Head of caudate nucleus (tissue), 42 donors: ENCODE measurements at regions not wholly inside any gene's neighbourhood (a gene's known extent, or its start where the extent isn't known, plus 50 kb on each side); places are given as distances from the start of the nearest gene placed in this dataset.

Source experiments
- DNase-seq, 42 donors: peaks; one replicate each; pipeline versions ENCODE4 v3.0.0 to v3.0.0-alpha.2; 2020 to 2021; ENCODE audit warnings: mixed read lengths in 7 of 42
- intact Hi-C: fragments of 100-400 bp; cut with DNase I; formaldehyde crosslinking; loops from one replicate; pipeline ENCODE4 v1.15.0; 2022

DNA sequence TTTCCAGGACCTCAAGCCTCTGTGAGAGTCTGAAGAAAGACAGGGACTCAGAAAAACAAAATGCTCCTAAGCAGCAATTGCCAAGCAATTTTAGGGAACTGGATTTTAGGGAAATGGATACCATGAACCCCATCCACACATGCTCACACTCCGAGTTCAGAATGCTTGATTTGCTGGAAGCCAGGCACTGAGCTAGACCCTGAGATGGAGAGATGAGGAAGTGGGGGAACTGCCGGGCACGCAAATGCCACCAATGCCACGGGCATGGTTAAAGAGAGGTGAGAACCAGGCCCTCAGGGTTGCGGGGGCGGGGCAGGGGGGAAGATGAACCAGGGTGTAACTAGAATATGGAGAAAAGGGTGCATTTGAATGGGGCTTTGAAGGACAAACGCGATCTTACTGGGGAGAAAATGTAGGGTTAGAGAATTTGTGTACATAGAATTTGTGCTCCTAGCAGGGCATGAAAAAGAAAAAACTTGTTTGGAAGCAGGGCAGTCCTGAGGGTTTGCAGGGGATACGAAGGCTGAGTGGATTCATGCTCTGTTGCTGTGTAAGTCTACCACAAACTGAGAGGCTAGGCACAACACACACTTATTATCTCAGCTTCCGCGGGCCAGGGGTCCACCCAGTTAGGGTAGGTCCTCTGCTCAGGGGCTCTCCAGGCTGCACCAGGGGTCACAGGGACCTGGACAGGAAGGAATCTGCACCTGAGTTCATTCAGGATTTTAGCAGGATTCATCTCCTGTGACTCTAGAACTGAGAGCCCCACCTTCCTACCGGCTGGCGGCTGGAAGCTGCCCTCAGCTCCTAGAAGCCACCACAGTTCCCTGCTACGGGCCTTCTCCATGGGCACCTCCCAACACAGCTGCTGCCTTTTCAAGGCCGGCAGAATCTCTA lies 108.0 kb downstream of the SNX5 start:
- intact Hi-C loops = no loop called here

DNA sequence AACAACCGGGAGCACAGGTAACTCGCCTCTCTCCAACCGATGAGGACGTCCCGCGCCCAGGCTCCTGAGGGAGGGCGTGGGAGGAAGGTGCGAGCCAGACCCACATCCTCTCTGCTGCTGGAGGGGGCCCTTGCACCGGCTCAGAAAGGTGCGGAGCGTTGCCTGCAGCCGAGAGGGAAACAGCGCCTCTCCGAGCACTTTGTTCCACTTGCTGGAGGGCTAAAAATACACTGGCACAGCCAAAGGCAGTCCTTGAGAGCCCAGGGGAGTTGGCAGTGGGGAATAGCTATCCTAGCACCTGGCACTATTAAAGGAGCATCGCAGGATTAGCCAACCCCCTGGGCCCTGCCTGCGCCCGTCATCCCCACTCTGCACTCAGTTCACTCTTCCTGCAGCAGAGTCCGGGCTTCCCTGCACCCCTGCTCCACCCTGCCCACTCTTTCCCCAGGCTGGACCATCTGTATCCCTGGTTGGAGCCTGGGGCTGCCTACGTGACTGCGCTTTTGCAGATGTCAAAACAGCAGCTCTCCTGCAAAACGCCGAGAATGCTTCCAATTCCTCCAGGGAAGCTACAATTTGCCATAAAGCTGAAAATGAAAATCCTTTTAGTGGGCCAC lies 108.9 kb downstream of the SNX5 start:
- peak in 12 of 42 donors; percentile 17 to 62 (median 28) for DNase-seq
- intact Hi-C loops = no loop called here

More for the DNA sequence above, 108.0 kb downstream of the SNX5 start:
- no peak for DNase-seq

DNA sequence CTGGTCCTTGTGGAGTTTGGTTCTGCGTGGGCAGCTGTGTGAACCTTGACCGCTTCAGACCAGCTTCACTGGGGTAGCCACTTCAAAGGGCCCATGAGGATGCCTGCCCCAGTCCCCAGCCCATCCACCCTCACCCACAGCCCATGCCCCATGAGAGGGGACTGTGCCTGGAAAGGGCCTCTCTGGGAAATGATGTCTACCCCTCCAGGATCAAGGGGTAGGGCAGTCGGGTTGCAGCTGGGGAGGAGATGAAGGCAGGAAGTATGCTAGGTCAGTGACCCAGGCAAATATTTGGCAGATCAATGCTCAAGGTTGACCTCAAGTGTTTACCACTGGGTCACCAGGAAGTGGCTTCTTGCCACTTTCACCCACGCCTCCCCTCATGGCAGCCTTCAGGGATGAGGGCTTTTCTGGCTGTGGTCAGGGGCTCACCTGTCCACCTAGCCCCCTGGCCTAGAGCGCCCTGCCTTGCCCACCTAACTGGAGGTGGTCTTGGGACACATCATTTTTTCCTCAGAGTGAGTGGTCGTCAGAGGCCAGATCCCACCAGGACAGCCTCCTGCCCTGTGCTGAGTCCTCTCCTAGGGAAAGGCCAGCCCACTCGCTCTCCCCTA lies 109.5 kb downstream of the SNX5 start:
- intact Hi-C loops = no loop called here
- no peak for DNase-seq

DNA sequence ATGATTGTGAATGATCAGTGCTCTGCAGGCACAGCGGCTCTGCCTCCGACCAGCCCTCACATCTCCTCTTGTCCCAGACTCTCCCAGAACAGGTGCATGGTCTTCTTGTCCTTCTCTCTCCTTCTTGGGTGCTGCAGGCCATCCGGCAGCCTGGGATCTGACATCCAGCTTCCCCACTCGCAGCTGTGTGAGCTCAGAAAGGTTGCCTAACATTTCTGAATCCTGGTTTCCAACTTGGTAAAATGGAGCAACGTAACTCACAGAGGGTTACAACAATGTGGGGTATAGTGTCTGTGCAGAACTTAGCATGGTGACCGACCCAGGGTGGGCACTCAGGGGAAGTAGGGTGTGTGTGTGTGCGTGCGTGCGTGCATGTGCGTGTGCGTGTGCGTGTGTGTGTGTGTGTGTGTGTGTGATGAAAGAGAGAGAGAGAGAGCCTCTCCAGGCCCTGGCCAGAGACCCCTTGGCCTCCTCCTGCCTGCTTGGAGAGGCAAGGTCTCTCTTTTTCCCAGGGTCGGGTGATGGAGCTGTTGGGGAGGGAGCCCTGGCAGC lies 110.1 kb downstream of the SNX5 start:
- intact Hi-C loops = no loop called here
- no peak for DNase-seq

DNA sequence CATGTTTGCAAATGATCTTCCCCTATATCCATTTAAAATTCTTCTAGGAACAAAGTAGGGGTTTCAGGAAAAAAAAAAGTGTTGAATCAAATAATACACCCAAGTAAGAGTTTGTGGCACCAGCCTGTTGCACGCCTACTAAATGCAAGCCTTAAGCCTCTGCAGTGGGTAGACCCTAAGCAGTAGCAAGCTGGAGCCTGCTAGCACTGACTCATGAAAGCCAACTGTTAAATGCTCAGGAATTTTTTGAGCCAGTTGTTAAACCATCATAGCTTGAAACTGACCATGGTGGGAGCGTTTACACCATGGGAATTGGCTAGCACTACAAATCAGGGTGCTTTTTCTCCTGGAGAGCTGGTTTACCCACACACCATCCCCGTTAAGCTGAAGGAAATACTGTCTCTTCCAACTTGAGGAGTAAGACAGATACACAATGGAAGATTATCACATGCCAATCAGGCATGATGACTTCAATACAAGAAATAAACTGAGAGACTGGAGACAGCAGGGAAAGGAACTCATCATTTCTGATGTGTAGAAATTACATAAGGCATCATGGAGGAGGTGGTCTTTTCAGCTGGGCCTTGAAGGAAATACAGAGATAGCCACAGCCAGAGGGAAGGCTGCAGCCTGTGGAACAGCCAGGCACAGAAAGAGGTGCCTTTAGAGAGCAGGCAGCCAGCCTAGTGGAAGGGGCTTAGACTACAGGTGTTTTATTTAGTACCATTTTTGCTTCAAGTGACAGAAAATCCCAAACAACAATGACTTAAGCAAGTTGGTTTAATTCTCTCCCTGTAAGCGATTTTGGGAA lies 110.8 kb downstream of the SNX5 start:
- intact Hi-C loops = no loop called here
- no peak for DNase-seq

DNA sequence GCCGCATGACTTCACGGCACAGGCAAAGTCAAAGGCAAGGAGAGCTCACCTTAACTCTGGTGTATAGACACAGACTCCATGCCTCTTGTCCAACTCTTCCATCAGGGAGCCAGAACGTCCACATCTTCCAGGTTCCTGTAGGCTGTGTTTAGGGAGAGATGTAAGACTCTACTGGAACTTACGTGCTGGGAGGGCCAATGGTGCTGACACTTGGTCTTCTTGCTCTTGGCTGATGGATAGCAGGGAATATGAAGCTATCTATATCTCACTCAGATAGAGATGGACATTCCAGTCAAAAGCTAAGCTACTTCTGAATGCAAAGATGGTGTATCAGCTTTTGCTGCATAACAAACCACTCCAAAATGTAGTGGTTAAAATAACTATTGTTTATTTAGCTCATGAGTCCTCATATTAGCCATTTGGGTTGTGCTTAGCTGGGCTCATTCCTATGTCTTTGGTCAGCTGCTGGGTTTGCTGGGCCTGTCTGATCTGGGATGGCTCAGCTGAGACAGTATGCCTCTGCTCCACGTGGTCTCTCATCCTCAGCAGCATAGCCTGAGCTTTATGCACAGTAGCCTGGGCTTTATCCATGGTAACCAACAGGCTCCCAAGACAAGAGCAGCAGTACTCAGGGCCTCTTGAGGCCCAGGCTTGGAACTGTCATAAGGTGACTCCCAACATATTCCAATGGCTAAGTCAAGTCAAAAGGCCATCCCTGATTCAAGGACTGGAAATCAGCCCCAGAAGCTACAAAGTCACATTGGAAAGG lies 111.6 kb downstream of the SNX5 start:
- intact Hi-C loops = no loop called here
- no peak for DNase-seq

DNA sequence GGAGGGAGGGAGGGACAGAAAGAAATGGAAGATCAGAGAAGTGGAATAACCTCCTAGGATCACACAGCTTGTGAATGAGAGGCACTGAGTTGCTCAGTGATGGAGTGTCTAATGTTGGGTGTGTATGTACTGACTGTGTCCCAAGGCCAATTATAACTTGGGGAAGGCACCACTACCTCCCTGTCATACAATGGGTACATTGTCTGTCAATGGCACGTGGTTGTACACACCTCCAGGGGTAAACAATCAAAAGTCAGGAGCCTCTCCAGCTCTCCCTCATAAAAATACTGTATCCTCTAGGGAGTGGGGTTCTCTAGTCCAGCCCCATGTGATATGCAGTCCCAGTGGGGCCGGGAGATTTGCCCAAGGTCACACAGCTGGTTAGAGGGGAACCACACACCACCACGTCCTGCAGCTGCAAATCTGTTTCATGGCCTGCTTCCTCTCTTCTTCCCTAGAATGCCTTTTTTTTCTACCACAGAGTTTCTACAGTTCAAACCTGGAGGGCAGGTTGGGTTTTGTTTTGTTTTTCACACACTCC lies 112.5 kb downstream of the SNX5 start:
- intact Hi-C loops = no loop called here
- no peak for DNase-seq

DNA sequence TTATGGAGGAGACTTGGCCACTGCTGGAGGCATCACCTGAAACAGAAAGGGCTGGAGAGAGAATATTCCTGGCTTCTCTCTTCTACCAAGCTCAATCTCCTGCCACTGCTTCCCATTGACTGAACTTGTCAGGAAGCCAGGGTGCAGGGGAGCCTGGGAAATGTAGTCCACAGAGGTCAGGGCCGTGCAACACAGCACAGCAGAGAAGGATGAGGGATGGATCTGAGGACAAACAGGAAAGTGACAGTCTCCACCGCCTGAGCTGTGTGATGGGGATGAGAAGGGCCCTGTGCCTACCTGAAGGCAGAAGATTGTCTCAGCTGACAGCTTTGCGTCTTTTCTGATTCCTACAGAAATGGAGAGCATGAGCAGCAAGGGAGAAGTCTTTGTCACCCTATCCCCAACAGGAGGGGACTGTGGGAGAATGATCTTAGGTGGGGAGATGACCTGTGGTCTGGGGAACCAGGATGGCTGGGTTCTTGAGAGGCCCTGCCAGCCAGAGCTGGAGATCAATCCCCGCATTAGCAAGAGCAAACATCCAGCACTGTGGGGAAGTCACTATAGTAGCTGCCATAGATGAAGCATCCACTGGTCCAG lies 114.2 kb downstream of the SNX5 start:
- intact Hi-C loops = no loop called here
- peak in 41 of 42 donors; percentile 41 to 83 (median 62) for DNase-seq

DNA sequence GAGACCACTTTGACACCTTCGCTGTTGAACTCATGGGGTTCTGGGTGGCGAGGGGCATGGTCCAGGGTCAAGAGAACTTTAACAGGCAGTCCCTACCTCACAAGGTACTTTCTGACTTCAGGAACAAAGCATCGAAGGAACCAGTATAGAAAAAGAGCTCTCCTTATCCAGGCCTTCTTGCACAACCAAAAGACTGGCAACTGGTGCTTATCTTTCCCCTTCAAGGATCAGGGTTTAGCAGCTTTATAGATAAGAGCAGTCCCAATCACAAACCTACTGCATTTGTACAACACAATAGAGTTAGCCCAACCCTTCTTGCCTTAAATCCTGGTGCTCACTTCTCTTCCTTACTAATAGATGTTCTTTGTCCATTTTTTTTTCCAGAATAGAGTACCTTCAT lies 116.3 kb downstream of the SNX5 start:
- intact Hi-C loops = no loop called here
- no peak for DNase-seq

DNA sequence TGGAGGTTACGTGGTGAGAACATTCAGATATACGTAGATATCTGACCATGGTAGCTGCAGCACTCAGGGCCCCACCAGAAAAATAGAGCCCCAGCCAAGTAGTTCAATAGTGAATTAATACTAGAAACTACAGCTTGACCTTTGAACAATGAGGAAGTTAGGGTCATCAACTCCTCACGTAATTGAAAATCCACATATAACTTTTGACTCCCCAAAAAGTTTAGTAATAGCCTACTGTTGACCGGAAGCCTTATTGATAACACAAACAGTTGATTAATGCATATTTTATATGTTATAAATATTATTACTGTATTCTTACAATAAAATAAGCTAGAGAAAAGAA lies 117.9 kb downstream of the SNX5 start:
- DNase-seq = no peak
- intact Hi-C loops = no loop called here

DNA sequence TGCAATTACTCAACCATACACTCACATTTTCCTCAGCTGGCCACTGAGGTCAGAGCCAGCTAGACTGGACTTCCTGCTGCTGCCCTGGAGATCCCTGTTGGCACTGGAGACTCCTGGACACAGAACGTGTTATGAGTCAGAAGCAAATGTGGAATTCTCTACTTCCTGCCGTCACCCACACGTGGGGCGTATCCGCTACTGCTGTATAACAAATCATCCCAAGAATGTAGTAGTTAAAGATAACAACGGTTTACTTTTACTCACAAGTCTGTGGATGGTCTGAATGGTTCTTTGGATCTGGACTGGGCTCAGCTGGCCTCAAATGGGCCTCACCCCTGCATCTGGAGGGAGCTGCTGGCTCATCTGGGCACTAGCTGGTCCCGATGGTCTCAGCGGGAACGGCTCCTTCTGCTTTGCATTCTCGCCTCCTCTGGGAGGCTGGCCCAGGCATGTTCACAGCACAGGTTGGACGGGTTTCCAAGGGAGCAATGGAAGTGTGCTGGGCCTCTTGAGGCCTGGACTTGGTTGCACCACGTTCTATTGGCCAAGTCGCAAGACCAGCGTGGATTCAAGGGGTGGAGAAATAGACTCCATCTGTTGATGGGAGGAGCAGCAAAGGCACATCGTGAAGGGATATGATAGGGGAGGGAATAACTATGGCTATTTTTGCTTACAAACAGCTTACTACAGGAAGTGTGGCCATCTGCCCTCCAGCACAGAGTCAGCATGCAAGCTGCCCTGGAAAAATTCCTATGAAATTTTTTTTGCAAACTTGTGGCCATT lies 118.5 kb downstream of the SNX5 start:
- no peak for DNase-seq
- intact Hi-C loops = no loop called here

DNA sequence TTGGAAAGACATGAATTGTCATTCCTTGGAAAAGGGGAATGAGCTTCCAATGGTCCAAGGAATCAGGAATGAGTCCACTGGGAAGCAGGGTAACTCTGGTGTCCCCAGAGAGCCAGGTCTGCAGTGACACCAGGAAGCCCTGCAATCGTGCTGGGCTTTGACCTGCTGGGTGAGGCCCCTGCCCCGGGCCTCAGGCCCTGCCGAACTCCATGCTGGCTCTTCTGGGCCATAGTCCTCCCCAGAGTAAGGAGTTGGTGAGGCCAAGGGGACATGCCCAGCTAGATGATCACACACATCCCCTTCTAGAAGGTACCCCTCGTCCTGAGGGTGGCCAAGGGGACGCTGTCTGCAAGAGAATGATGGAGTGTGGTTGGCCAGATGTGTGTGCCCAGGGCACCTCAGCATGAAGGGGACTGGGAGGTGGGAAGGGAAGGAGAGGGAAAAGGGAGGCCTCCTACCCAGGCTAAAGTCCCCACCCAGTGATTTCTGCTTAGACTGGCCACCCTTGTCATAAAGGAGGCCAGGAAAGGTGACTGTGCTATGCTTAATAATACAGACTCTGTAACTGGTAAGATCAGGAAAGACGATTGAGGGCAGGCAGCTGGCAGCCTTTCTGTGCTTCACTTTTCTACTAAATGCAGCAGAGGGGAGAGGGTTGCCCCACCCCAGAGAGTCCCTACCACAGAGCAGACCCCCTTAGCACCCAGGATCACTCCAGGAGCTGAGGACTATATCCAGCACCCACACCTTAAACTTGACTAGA lies 119.3 kb downstream of the SNX5 start:
- no peak for DNase-seq
- intact Hi-C loops = no loop called here

DNA sequence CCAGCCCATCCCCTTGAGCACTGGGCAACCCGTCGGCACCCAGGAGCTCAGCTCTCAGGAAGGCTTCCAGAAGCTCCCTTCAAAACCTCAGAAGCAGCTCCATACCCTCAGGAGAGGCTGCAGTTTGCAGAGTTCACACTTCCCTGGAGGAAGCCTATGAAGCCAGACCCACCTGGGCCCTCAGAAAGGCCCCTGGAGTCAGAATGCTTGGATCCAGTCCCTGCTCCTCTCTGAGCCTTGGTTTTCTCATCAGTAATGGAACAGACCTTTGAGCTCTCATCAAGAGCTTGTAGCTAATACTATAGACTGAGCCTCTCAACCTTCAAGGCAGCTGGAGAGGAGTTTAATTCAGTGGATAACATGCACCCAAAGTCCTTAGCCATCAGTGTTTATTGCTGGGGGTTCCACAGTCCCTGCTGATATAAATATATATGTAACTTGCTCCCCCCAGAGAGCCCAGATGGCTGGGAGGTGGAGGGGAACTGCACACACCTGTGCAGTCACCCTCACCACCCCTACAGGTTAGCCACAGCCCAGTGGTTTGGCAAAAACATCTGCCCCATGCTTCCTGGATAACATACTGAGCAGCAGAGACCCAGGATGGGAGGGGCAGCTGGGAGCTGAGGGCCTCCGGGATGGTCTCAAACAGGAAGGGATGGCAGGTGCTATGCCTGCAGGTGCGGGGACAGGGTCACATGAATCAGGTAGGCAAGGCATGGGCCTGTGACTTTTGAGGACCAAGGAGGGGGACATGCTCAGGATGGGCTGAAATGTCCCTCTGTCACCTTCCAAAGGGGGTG lies 120.1 kb downstream of the SNX5 start:
- intact Hi-C loops = no loop called here
- no peak for DNase-seq

DNA sequence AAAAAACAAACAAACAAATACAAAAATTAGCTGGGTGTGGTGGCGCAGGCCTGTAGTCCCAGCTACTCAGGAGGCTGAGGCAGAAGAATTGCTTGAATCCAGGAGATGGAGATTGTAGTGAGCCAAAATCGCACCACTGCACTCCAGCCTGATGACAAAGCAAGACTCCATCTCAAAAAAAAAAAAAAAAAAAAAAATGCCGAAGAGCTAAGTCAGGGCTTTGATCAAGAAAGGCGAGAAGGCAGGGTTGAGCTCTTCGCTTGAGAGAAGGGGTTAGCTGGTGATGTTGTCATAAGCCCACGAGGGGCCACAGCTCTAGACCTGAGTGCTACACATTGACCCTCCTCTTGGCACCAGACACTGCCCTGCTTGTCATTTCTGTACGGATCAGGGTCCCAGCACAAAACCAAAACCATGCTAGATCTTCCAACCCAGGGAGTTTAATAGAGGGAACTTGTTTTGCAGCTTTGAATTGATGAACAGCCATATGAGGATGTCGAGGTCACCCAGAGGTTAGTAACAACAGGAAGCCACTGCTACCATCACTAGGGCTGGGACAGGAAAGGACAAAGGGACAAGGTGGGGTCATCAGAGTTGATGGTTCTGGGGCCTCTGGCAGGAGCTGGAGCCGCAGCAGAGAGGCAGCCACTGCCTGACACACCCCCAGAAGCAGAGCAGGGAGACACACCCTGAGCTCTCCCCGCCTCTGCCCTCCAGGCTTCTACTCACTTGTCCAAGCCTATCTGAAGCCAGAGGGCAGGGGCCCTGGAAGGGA lies 122.7 kb downstream of the SNX5 start:
- intact Hi-C loops = no loop called here
- no peak for DNase-seq
